OCI-M2 (cell line): ENCODE measurements at regions not wholly inside any gene's neighbourhood (a gene's known extent, or its start where the extent isn't known, plus 50 kb on each side); places are given as distances from the start of the nearest gene placed in this dataset.

ENCODE experiments used
- DNase-seq: peaks from one replicate; lab custom pipeline; 2025; ENCODE audit not compliant: unreplicated experiment; lab: John Stamatoyannopoulos, UW

- DNase-seq = no peak
Measured at GRCh38 chr5:173689737-173690360, 73.4 kb upstream of the BOD1 start.

DNA sequence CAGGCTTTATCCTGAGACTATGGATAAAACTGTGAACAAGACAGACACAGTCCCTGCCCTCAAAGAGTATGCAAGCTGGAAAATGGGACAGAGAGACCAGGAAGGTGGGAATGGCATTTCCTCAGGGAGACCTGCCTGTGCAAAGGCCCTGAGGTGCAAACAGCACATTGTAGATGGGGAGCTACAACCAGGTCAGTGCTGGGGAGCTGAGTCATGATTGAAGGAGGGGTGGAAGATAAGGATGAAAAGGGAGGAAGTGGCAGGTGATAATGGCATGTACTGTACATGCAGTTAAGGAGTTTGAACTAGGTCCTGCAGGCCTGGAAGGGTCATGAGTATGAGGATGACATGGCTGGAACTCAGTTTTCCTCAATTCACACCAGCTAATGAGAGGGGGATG is 75.5 kb upstream of the BOD1 start:
- DNase-seq = no peak

- DNase-seq = no peak
Measured at GRCh38 chr5:173693670-173694069, 77.2 kb upstream of the BOD1 start.

- no peak for DNase-seq
Measured at GRCh38 chr5:173696216-173696615, 79.8 kb upstream of the BOD1 start.

GRCh38 chr5:173697931-173698579 is 81.6 kb upstream of the BOD1 start:
- DNase-seq = no peak

- no peak for DNase-seq
Measured at GRCh38 chr5:173699966-173700365, 83.5 kb upstream of the BOD1 start.

GRCh38 chr5:173703466-173703865 is 87.0 kb upstream of the BOD1 start:
- no peak for DNase-seq

- DNase-seq = no peak
Measured at GRCh38 chr5:173704615-173705511, 88.4 kb upstream of the BOD1 start.

DNA sequence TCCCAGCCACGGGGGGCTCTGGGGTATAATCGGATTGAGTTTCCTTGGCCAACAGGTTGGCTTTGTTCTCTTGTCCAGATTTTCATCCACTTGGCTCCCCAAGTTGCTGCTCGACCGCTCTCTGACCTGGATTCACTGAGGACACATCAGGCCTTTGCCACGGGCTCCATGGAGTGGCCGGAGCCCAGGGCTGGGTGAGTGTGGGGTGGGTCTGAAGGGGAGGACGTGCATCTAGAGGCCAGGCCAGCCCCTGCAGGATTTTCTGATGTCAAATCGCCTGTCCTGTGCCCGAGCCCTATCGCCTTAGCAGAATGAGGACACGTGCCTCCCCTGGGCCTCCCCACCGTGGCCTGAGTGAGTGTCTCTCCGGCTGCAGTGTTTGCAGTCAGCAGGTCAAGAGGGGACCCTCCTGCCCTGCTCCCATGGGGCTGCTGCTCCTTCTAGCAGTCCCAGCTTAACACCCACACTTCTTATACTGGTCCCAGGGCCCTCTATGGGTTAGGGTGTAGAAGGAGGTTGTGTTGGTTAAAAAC is 89.1 kb upstream of the BOD1 start:
- no peak for DNase-seq

- no peak for DNase-seq
Measured at GRCh38 chr5:173706700-173707099, 90.2 kb upstream of the BOD1 start.

DNA sequence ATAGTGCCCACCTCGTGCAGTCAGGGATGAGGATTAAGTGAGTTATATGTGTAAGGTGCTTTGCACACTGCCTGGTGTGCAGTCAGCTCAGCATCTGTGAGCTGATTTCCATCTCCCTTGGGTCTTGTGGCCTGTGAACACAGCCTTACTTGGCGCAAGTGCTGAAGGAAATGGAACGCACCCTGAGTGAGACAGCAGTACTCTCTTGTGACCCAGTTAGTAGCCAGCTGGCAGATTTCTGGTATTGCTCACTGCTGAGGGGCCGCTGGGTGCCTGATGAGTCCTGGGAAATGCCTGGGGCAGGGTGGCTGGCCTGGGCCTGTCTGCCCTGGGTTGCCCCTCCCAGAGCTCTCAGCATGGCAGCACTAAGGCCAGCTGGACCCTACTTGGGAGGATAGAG is 90.9 kb upstream of the BOD1 start:
- DNase-seq = no peak

DNA sequence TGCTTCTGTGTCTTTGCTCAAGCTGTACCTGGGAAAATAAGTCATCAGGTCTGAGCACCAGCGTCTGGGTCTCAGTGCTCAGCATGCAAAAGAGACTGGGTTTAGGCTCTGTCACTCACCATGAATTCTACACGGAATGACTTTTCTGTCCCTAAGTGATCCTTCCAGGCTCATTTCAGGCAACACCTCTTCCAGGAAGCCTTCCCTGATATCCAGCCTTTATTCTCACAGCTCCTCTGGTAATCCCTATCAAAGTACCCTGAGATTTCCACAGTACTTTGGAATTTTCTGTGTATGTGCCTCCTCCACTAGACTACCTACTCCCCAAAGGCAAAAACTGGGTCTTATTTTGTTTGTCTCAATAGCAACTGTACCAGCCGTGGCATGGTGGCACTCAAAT is 92.7 kb upstream of the BOD1 start:
- DNase-seq = no peak

DNA sequence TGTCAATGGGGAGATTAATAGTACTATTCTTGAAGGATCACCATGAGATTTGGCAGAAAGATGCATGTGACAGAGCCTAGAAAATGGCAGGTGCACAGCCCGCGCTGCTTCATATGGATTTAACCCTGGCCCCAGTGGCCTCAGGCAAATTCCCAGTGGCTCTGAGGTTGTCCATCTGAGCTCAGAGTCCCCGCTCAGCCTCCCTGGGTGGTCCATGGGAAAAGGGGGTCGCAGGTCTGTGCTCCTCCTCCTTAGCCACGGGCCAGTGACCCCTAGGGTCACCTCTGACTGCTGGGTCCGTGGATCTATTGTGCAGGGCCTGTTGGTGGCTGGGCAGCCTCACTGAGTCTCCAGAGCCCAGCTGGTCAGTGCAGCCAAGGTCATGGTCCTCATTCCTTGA is 93.3 kb upstream of the BOD1 start:
- DNase-seq = no peak

GRCh38 chr5:173710528-173710927 is 94.1 kb upstream of the BOD1 start:
- no peak for DNase-seq

DNA sequence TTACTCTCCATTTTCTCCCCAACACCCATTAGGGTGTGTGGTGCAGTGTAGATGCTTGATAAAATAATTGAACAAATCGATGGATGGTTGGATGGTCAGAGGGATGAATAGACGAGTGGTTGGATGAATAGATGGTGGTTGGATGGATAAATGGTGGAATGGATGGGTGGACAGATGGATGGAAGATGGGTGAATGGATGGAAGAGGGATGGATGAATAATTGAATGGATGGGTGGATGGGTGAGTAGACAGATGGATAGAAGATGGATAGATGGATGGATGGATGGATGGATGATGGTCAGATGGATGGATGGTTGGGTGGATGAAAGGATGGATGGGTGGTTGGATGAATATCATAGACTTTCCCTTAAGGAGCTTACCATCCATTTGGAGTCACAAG is 95.0 kb upstream of the BOD1 start:
- no peak for DNase-seq

GRCh38 chr5:173712609-173713175 is 96.2 kb upstream of the BOD1 start:
- no peak for DNase-seq

GRCh38 chr5:173714551-173715428 is 98.3 kb upstream of the BOD1 start:
- DNase-seq = no peak

DNA sequence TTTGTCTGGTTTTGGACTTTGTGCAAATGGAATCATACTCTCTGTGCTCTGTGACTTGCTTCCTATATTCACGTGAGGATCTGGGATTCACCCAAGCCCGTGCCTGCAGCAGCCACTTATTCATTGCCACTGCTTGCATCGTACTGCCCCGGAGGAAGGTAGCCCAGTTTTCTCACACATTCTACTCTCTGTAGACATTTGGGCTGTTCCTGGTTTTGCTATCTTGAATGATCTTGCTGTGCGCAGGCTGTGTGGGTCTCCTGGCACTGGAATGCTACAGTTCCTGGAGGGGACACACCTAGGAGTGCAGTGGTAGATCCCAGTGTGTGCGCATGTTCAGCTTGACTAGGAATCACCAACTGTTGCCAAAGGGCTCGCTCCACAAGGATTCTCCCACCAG is 99.2 kb upstream of the BOD1 start:
- no peak for DNase-seq

- DNase-seq = no peak
Measured at GRCh38 chr5:173716058-173716682, 99.7 kb upstream of the BOD1 start.

- DNase-seq = no peak
Measured at GRCh38 chr5:173717959-173718358, 101.5 kb upstream of the BOD1 start.
